HG03342 (cell line): ENCODE measurements at regions not wholly inside any gene's neighbourhood (a gene's known extent, or its start where the extent isn't known, plus 50 kb on each side); places are given as distances from the start of the nearest gene placed in this dataset.
"Not testable (repeated sequence)": the region's sequence is repeated elsewhere in the genome, so short reads cannot be mapped to it uniquely, and the experiment has no call there.

Experiments
- ATAC-seq: cut with Tn5 transposase; IDR thresholded peaks from one replicate; pipeline ENCODE4 v1.9.1; 2021; ENCODE audit warnings: mild to moderate bottlenecking, moderate library complexity; ENCODE audit not compliant: unreplicated experiment

DNA sequence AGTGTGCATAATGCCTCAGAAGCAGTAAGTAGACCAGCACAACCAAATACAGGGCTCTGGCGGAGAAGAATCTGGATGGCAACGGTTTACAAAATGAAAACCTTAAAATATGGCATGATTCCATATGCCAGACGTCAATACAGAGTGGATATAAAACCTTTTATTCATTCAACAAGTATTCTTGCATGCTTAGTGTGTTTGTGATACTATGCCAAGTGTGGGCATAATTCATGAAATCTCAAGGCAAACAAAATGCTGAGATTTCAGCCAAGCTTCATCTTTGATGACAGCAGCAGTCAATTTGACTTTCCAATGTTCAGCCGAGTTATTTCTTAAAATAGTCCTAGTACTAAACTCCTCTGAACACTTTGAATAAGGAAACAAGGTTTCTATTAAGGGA, 119.4 kb downstream of the CD24 start:
- no peak for ATAC-seq

DNA sequence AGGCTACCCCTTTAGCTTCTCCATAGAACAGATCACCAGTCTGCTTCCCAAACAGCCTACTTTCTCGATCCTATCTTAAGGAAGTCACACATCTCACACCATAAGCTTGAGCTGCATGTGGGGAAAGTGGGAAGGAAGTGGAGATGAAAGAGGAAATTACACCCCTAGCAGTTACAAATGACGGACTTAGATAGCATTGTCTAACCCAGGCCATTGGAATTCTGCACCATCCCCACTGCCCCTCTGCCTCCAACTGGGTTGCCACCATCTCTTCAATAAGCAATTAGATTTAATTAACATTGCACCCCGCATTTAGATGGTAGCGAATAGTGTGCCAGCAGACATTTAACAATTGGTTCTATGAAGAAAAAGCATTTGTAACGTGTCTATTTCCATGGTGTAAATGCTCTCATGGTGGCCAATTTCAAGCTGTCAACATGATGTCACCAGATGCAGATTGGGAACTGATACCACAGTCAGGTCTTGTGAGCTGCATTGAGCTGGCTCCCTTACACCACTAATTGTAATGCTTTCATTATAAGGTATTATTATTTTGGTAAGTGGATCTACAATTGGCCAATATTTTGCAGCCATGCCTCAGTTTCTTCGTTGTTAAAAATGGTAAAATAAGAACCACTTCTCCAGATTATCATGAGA, 124.7 kb downstream of the CD24 start:
- no peak for ATAC-seq

DNA sequence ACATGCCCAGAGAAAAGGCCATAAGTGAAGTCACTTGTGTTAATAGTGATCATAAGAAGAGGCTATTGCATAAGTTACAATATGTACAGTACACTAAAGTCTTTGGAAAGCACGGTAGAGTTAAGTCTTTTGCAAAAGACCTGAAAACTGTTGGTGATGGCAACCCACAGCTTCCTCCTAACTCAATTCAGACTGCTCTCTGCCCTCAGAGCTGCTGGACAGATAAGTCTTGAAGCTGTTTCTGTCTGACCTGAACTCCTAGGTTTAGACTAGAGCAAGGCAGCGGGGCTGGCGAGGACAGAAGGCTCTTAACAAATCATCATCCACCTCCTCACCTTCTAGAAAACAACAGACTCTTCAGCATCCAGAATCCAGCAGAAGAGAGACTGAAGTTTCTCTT, 125.4 kb downstream of the CD24 start:
- no peak for ATAC-seq

DNA sequence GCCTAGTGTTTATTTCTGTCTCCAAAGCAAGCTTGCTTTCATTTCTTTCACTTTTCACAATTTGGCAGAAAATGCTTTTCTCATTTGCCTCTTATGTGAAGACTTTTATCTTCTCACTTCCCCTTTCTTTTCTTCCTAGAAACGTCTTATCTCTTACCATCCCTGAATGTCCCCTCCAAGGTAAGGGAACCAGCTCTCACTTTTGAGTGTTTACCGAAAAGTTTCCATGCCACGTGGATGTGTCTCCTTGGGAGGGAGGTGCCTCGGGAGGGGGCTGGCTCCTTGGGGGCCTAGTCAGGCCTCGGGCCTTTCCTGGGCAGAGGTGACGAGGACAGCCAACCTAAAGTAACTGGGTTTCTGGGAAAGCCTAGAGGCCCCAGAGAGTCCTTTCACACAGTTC, 127.4 kb downstream of the CD24 start:
- ATAC-seq = no peak

DNA sequence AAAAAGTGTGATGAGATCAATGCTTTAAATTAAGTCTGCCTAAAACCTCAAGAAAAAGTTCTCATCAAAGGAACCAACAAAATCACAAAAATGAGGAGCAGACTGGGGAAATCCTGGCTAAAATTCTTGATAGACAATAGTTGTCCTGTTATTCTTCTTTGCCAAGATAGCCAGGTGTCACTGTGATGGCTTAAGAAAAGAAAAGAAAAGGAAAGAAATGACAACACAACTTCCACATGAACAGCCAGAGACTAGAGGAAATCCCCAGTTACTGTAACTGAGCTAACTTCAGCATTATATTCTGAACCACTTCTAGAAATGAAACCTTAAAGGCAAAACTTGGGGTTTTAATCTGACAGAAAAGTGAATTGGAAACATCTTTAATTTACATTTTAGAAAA, 129.6 kb downstream of the CD24 start:
- peak; percentile 65 for ATAC-seq

DNA sequence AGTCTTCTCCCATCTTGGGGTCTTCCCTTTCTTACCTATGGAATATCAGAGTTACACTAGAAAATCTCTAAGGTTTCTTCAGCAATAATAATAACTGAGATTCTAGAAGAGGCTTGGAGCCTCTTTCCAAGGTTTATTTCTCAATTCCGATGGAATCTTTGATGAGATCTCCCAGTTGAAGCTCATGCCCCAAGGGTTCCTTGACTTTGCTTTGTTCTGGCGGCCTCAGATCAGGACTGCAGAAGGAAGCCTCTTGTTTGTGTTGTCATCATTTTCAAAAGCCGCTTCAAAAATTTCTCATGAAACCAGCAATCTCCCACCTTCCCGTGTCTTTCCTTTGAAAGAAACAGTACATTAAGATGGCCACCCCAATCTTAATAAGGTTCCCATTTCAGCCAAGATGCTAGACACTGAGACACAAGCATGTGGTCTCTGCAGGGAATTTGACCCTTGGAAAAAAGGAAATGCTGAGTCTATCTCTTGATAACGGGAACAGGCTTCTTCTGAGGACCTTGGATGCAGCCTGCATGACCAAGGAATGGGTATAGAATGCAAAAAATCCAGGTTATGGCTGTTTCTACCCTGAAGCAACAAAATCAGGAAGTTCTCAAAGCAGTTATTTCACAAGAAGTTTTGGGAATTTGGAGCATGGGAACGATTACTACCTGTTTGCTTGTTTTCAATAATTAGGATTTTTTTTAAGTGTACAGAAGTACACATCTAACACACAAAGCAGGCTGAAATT, 141.6 kb downstream of the CD24 start:
- ATAC-seq = no peak

DNA sequence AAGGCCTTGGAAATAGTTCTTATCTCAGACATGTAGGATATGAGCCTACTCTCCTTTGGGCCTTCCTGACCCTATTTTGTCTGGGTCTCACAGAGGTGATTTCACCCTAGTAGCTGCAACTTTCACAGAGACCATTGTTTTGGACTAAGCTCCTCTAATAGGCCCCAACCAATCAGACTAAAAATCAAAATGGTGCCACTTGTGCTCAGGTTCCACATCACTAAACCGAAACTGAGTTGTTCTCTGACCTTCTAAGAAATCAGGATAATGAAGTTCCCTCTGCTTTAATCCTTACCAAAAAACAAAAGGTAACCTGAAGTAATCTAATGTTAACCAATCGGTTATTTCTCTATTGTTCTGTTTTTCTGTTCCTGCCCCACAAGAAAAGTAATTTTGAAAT, 143.6 kb downstream of the CD24 start:
- ATAC-seq = no peak

DNA sequence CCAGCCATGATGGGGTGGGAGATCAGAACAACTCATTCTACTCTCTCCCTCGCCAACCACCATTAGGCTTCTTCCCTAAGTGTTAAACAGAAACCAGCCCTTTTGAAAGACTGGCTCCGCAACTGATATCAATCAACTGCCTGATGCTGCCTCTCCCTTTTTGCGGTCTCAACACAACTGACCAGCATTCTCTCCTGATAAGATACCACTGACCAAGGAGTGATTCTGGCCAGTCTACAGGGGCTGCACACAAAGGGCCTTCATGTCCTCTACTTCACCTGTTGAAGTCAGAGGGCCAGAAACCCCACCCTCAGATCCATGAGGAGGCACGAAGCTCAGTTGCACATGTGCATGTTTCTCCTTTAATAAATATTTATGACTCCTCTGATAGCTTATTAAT, 145.1 kb downstream of the CD24 start:
- ATAC-seq = no peak

DNA sequence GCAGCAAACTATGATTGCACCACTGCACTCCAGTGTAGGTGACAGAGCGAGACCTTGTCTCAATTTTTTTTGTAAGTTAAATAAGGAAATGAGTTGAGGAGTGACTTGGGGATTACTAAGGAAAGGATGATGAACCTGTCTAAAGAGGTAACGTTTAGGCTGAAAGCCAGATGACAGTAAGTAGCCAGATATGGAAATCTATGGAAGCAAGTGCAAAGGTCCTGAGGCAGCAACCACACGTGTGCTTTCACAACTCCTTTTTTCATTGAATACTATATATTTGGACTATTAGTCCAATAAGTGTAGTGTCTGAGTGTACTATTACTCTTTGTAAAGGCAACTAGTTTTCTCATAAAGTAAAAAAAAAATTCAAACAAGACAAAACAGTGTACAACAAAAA, 147.4 kb downstream of the CD24 start:
- no peak for ATAC-seq

DNA sequence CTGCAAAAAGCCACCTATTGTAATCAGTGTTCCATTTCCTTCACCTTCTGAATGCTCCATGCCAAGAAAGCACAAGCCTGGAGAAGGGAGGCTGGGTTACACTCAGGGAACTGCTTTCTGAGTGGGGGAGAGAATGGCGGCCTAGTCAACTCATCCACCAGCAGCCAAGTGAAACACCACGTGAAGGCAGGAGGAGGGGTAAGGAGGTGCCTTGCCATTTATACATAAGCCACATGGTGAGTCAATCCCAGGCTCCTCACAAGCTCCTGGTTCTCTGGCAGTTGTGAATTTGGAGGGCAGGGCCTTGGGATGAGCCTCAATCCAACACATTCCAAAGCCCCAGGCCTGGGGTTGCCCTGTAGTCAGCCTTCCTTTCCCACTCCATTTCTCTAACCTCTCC, 149.4 kb downstream of the CD24 start:
- no peak for ATAC-seq

DNA sequence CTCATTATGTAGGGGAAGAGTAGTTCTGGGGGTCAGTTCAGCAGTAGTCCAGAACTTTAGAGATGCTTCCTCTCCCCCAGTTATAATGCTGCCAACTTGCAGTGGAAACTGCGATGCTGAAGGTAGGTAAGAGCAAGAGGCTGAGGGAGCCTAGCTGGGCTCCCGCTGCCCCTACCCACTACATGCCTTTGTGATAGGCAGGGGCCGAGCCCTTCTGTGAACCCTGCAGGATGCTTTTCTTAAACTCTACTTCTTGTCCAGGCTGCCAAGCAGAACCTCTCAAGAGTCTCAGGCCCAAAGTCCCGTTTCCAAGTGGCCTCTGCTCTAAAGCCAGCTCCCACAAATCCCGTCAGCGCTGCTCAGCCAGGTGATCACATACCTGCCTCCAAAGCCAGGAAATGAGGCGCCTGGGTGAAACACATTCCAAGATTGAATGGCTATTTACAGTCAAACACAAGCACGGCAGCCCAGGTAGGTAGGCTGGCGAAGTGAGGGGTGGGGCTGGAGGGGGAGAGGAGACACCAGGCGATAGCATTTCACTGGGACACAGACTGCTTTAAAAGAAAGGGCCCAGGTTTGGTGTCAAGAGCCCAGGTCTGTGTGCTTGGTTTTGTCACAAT, 150.7 kb downstream of the CD24 start:
- ATAC-seq = no peak

DNA sequence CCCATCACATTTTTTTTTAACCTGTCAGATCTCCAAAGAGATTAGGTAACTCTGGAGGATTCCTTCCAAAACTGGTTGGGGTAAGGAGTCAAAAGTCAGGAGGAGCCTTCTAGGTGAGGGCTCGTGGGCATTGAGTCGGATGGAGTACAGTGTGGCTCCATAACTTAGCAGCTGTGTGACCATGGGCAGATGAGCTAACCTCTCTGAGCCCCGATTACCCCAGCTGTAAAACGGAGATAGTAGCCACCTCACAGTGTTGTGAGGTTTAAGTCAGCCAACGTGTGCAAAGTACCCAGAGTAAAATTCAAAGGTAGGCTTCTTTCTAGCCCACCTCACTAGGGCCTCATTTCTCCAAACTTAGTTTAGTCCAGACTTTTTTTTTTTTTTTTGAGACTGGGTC, 151.5 kb downstream of the CD24 start:
- no peak for ATAC-seq

DNA sequence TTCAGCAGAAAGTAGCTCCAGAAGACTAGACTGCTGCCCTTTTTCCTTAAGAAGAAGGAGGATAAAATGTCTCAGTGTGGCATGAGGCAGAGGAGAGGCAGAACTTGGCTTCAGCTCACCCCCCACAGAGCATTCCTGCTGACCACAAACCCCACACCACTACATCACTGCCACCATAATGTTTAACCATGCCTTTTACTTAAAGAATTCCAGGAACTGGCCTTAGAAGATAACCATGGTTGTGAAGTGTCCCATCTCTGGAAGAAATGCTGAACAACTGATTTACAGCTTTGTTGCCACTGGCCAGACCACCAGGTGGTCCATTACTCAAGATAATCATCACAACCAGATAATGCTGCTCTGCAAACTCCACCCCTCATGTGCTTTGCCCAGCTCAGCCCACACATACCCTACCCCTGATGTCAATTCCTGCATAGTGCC, 154.1 kb downstream of the CD24 start:
- ATAC-seq = no peak

DNA sequence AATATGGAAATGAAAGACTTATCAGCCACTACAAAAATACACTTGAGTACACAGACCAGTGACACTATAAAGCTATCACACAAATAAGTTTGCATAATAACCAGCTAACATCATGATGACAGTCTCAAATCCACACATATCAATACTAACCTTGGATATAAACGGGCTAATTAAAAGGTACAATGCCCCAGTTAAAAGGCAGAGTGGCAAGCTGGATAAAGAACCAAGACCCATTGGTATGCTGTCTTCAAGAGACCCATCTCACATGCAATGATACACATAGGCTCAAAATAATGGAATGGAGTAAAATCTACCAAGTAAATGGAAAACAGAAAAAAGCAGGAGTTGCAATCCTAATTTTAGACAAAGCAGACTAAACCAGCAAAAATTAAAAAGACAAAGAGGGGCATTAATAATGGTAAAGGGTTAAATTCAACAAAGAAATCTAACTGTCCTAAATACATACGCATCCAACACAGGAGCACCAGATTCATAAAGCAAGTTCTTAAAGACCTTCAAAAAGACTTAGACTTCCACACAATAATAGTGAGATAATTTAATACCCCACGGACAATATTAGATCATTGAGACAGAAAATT, 163.3 kb downstream of the CD24 start:
- no peak for ATAC-seq

DNA sequence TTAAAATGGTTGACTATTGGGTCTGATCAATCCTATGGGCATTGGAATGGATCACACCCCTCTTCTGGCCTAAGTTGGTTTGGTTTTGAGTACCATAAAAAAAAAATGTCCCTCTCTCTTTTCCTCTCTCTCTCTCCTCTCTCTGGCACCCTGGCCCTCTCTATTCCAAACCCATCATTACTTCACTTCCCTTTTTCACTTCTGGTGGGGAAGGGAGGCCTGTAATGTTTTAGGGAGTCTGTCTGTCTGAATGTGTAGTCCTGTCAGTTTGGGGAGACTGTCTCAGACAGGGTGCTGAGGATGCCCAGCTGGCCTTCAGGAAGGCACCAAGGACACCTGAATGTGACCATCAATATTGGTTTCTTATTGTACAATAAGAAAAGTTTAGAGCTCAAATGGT, 165.8 kb downstream of the CD24 start:
- no peak for ATAC-seq

DNA sequence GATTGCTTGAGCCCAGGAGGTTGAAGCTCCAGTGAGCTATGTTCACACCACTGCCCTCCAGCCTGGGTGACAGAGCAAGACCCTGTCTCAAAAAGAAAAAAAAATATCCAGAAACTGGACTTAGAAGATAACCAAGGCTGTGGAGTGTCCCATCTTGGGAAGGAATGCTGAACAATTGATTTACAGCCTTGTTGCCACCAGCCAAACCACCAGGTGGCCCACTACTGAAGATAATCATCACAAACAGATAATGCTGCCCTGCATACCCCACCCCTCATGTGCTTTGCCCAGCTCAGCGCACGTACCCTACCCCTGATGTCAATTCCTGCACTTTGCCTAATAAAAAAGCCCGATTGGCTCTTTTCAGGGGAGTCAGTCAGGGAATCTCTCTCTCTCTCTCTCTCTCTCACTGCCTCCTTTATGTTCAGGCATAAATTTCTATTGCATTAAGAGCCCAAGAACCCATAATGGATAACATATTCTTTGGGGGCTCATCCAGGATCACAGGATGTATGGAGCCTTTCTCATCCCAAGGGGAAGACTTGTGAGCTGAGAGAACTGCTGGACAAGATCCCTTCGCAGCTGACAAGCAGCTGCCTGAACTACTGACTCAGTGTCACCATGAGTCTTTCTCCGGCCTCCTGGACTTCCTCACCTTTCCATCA, 166.4 kb downstream of the CD24 start:
- no peak for ATAC-seq

DNA sequence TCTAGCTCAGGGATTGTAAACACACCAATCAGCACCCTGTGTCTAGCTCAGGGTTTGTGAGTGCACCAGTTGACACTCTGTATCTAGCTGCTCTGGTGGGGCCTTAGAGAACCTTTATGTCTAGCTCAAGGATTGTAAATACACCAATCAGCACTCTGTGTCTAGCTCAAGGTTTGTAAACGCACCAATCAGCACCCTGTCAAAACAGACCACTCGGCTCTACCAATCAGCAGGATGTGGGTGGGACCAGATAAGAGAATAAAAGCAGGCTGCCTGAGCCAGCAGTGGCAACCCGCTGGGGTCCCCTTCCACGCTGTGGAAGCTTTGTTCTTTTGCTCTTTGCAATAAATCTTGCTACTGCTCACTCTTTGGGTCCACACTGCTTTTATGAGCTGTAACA, 168.3 kb downstream of the CD24 start:
- not testable (repeated sequence) for ATAC-seq

DNA sequence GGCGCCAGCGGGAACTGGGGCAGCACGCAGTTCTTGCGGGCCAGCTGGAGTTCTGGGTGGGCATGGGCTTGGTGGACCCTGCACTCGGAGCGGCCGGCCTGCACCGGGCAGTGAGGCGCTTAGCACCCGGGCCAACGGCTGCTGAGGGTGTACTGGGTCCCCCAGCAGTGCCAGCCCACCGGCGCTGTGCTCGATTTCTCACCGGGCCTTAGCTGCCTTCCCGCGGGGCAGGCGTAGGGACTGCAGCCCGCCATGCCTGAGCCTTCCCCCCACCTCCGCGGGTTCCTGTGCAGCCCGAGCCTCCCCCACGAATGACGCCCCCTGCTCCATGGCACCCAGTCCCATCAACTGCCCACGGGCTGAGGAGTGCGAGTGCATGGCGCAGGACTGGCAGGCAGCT, 168.8 kb downstream of the CD24 start:
- no peak for ATAC-seq

DNA sequence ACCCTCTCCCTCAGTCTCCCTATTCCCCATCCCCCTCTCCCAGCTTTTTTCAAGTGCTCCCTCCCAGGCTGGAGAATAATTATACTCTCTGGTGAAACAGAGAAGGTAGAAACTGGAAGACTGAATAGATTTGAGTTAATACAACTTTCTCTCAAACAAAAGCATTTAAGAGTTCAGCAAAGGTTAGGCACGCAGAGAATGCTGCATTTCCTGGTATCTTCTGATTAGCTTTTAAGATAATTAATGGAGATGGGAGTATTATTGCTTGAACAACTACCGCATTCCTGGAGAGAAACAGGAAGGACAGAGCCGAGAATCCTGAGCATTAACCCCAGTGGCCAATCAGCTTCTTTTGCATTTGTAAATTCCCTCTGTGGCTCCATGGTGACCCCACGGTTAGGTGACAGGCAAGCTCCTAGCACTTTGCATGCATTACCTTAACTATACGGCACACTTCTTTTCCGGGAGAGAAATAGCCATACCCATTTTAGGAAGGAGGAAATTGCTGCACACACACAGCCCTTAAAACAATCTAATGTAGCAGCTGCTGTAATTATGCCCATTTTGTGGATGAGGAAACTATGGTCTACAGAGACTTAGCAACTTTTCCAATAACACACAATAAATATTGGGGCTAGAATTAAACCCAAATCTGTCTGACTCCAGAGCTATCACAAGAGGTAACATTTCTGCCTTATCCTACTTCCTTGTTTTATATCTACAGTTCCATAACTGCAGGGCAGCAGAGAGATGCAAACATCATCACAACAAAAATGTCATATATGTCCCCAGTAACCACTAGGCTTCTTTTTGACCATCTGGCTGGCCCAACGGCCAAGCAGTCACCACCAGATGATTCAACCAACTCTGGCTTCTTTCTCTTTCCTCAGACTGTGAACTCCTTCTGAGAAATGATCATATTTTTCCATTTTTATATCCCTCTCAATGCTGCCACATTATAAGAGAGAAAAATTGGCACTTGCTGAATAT, 169.9 kb downstream of the CD24 start:
- no peak for ATAC-seq

DNA sequence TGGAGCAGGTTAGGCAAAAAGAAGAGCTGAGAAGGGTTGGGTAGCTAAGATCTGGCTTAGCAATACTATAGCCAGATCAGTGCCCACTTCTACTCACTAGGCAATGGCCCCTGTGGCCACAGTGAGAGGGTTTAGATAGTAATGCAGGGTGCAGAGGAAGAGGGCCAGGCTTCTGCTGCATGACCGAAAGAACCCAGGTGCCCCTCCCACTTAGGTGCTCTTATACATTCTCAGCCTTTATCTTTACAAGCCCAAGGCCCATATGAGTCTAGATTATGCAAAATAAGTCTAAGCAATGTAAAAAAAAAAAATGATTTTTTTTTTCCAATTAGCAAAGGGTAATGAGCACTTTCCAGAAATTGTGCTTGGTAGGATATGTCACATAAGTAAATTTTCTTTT, 171.3 kb downstream of the CD24 start:
- ATAC-seq = no peak
